ENCODE measurements at regions not wholly inside any gene's neighbourhood (a gene's known extent, or its start where the extent isn't known, plus 50 kb on each side); places are given as distances from the start of the nearest gene placed in this dataset.
A peak's percentile ranks its signal among the peaks of the same experiment; 100 is the strongest.

DNA sequence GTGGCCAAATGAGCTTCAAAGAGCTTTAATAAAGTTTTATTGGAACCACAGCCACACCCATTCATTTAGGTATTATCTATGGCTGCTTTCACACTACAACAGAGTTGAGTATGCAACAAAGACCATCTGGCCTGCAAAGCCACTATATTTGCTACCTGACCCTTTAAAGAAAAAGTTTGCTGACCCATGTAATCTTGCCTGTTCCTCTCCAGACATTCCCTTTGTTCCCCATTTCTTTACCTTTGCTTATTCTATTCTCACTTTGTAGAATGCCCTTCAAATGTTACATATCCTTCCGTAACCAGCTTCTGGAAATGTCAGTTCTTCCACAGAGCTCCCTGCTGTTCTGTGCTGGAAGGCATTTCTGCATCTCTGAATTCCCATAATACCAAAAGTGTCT is 320.2 kb downstream of the TLE1 start:
- TF ChIP-seq, protein P1, sequence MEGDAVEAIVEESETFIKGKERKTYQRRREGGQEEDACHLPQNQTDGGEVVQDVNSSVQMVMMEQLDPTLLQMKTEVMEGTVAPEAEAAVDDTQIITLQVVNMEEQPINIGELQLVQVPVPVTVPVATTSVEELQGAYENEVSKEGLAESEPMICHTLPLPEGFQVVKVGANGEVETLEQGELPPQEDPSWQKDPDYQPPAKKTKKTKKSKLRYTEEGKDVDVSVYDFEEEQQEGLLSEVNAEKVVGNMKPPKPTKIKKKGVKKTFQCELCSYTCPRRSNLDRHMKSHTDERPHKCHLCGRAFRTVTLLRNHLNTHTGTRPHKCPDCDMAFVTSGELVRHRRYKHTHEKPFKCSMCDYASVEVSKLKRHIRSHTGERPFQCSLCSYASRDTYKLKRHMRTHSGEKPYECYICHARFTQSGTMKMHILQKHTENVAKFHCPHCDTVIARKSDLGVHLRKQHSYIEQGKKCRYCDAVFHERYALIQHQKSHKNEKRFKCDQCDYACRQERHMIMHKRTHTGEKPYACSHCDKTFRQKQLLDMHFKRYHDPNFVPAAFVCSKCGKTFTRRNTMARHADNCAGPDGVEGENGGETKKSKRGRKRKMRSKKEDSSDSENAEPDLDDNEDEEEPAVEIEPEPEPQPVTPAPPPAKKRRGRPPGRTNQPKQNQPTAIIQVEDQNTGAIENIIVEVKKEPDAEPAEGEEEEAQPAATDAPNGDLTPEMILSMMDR (IDR thresholded peaks at IDR 0.05), result no peak
- peak; percentile 48 for TF ChIP-seq EZH2phosphoT487 (IDR thresholded peaks at IDR 0.05)
- no peak for TF ChIP-seq EZH2 (IDR thresholded peaks at IDR 0.05)

Data from neural progenitor cell (in vitro differentiated cells).